GM12891 (cell line): ENCODE measurements at regions not wholly inside any gene's neighbourhood (a gene's known extent, or its start where the extent isn't known, plus 50 kb on each side); places are given as distances from the start of the nearest gene placed in this dataset.

Source experiments
- DNase-seq: peaks from one replicate; pipeline ENCODE4 v3.0.0; 2011; ENCODE audit warnings: low spot score; ENCODE audit not compliant: insufficient read length
- FAIRE-seq: peaks from 2 replicates; lab custom pipeline; 2011; peaks lifted over from hg19 to GRCh38; lab: Jason Lieb, UNC
- PAX5 ChIP-seq: IDR thresholded peaks from 2 replicates; pipeline ENCODE4 v1.6.1; 2011; ENCODE audit warnings: low read length, moderate library complexity, mild to moderate bottlenecking; ENCODE audit not compliant: insufficient read depth, severe bottlenecking
- POLR2A ChIP-seq: IDR thresholded peaks from 2 replicates; pipeline ENCODE4 v1.6.1; 2011; ENCODE audit warnings: low read depth, low read length, control low read depth
- POLR2AphosphoS5 ChIP-seq: IDR thresholded peaks from 2 replicates; pipeline ENCODE4 v1.6.1; 2011; ENCODE audit warnings: low read depth, low read length, control low read depth
- POU2F2 ChIP-seq: IDR thresholded peaks from 2 replicates; pipeline ENCODE4 v1.6.1; 2011; ENCODE audit warnings: low read depth, mild to moderate bottlenecking, control low read depth, low read length, moderate library complexity
- SPI1 ChIP-seq: IDR thresholded peaks from 2 replicates; pipeline ENCODE4 v1.6.1; 2011; ENCODE audit warnings: low read depth, low read length, control low read depth
- TAF1 ChIP-seq: IDR thresholded peaks from 2 replicates; pipeline ENCODE4 v1.6.1; 2011; ENCODE audit warnings: low read depth, low read length, control low read depth

- DNase-seq (no peak), FAIRE-seq (no peak)
- TF ChIP-seq POU2F2 = no peak
- TF ChIP-seq TAF1 = no peak
- TF ChIP-seq POLR2A = no peak
- no peak for TF ChIP-seq POLR2AphosphoS5
- TF ChIP-seq SPI1 = no peak
- TF ChIP-seq PAX5 = no peak
Measured at GRCh38 chr14:64639340-64639821, 64.8 kb upstream of the PLEKHG3 start.

- FAIRE-seq = no peak
- TF ChIP-seq POLR2AphosphoS5 = no peak
- no peak for TF ChIP-seq SPI1
- no peak for TF ChIP-seq TAF1
- TF ChIP-seq POU2F2 = no peak
- no peak for TF ChIP-seq POLR2A
- no peak for TF ChIP-seq PAX5
- no peak for DNase-seq
Measured at GRCh38 chr14:64640839-64641238, 63.4 kb upstream of the PLEKHG3 start.

GRCh38 chr14:64641760-64642159 is 62.5 kb upstream of the PLEKHG3 start:
- no peak for FAIRE-seq
- TF ChIP-seq TAF1 = no peak
- no peak for TF ChIP-seq SPI1
- TF ChIP-seq POLR2AphosphoS5 = no peak
- TF ChIP-seq PAX5 = no peak
- TF ChIP-seq POLR2A = no peak
- no peak for TF ChIP-seq POU2F2
- DNase-seq = no peak

GRCh38 chr14:64643709-64644108 is 60.5 kb upstream of the PLEKHG3 start:
- no peak for FAIRE-seq

GRCh38 chr14:64644629-64645028 is 59.6 kb upstream of the PLEKHG3 start:
- DNase-seq (no peak), FAIRE-seq (no peak)
- TF ChIP-seq POLR2AphosphoS5 = no peak
- no peak for TF ChIP-seq POLR2A
- no peak for TF ChIP-seq POU2F2
- TF ChIP-seq SPI1 = no peak
- no peak for TF ChIP-seq PAX5
- no peak for TF ChIP-seq TAF1

More at GRCh38 chr14:64643709-64644108, 60.5 kb upstream of the PLEKHG3 start:
- TF ChIP-seq SPI1 (no peak), POLR2AphosphoS5 (no peak), PAX5 (no peak), POLR2A (no peak), POU2F2 (no peak), TAF1 (no peak)
- no peak for DNase-seq

GRCh38 chr14:64645220-64645892 is 58.9 kb upstream of the PLEKHG3 start:
- TF ChIP-seq TAF1 (no peak), POLR2A (no peak), POLR2AphosphoS5 (no peak), PAX5 (no peak), SPI1 (no peak), POU2F2 (no peak)
- FAIRE-seq (no peak), DNase-seq (no peak)

GRCh38 chr14:64646103-64646502 is 58.1 kb upstream of the PLEKHG3 start:
- TF ChIP-seq POU2F2 (no peak), PAX5 (no peak), POLR2A (no peak), TAF1 (no peak), POLR2AphosphoS5 (no peak), SPI1 (no peak)
- no peak for FAIRE-seq
- DNase-seq = no peak

- DNase-seq (no peak), FAIRE-seq (no peak)
- TF ChIP-seq POU2F2 = no peak
- TF ChIP-seq TAF1 = no peak
- no peak for TF ChIP-seq POLR2AphosphoS5
- no peak for TF ChIP-seq SPI1
- no peak for TF ChIP-seq POLR2A
- no peak for TF ChIP-seq PAX5
Measured at GRCh38 chr14:64649383-64649998, 54.7 kb upstream of the PLEKHG3 start.

GRCh38 chr14:64653900-64654245 is 50.4 kb upstream of the PLEKHG3 start:
- FAIRE-seq (no peak), DNase-seq (no peak)
- TF ChIP-seq SPI1 (no peak), POLR2AphosphoS5 (no peak), PAX5 (no peak), POLR2A (no peak), TAF1 (no peak), POU2F2 (no peak)
